NCI-H2196 (cell line): ENCODE measurements at regions not wholly inside any gene's neighbourhood (a gene's known extent, or its start where the extent isn't known, plus 50 kb on each side); places are given as distances from the start of the nearest gene placed in this dataset.

Source experiments
- DNase-seq: peaks from one replicate; lab custom pipeline; 2025; ENCODE audit not compliant: unreplicated experiment; lab: John Stamatoyannopoulos, UW

DNA sequence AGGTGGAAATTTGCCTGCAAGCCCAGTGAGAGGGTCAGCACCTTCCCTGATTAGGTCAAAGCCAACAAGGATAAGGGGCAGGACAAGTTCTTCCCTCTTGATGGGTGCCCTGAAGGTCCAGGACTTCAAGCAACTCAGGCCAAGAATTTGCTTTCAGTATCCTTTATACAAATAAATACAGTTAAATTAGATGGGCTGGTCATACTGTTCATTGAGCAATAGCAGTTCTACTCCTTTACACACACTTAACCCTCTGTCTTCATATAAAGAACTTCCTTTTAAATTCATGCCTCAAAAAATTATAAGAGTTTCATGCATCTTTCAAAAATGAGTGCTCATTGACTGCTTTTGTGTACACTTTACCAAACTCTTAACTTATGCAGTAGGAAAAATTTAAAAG, 392.0 kb downstream of the SPRY1 start:
- no peak for DNase-seq

DNA sequence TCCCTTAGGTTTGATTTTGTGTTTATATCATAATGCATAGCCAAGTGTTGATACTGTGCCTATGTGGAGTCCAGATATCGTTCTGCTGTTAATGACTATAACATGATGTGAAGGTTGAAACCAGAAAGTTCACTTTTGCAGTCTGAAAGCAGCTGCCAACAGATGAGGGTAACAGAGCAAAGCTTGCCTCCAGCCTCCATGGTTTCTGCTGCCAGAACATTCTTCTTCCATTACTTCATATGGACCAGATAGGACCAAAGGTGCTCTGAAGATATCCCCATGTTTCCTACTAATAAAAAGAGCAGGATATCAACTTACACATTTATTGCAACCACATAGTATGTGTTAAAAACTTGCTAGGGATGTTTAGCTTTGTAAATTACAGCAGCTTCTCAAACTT, 394.1 kb downstream of the SPRY1 start:
- no peak for DNase-seq

DNA sequence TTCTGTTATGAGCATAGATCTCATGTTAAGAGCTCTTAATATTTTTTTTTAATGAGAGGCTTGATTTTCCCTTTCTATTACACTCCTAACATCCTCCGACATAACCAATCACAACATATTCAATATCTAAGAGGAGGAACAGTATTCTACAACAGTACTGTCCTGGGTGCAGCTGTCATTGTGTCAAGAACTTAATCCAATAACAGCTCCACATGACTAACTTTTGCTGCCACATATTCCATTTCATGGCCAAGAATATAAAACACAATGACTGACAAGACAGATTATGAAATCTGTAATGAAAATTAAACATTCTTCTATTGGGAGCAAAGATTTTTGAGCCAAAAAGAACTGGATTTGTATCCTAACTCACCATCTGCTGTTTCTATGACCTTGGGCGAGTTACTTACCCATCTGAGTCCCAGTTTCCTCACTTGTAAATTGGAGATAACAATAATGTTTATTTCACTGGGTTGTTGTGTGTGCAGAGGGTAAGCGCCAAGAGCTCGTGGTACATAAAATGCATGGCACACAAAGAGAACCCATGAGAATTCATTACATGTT, 405.6 kb downstream of the SPRY1 start:
- no peak for DNase-seq

DNA sequence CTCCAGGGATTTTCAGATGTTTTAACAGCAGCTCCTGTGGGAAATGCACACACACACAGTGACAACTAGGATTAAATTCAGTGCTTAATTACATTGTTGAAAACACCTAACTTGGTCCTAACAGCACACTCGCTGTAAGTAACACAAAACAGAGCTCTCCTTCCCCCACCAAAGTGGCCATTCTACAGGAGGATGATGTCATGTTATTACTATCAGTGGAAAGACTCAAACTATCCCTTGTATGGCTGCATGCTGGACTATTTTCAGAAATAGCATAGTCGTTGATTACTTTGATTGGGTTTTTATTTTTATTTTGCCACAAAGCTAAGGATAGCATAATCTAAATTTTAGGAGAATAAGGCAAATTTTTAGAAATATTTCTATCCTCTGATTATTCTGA, 406.3 kb downstream of the SPRY1 start:
- no peak for DNase-seq

DNA sequence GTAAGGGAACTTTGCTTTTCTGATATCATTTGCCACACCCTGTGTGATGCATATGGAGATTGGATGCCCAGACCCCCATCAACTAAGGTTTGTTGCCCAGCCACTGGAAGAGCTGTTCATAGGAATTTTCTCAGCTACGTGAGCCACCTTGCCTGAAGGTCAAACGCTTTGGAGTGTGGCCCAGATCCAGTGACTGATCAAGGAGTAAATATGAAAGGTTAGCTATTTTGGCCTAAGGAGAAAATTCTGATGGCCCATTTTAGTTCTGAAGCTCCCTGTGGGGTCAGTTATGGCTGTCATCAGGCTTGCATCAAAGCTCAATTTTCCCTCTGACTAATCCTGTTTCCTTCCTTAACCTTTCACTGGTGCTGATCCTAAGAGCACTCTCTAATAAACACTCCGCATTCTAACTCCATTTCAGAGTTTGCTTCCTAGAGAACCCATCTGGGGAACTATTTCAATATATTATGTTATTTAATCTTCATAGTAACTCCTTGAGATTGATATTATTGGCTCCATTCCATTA, 407.7 kb downstream of the SPRY1 start:
- no peak for DNase-seq

DNA sequence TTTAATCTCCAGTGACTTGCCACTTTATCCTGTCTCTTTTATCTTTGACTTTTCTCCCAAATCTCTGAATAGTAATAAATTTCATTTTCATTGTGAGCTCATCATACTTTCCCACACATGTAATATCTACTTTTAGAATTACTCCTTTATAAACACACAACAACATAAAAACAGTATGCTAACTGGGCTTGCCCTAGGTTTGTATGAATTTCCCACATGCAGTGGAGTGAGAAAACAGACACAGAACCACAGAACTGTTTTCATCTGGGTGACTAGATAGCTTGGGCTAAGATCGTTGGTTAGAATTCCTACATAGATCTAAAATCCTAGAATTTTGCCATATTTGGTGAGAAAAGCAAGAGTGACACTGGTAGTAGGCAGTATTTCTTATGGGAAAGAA, 409.5 kb downstream of the SPRY1 start:
- no peak for DNase-seq

DNA sequence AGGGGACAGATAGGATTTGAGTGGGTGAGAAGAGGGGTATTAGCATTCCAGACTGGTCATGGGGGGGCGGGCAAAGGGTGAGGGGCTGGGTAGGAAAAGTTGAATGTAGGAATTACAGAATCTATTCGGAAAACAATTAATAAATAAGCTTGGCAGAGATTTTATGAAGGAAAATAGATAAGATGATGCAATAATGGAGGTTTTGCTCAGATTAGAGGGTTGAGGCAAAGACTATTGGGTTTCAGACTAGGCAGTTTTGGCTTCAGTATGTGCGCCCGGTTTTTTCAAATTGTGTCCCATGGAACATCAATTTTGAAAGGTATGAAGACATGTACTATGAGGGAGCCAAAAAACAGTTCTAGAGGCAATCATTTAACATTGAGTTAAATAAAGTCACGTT, 410.6 kb downstream of the SPRY1 start:
- DNase-seq = no peak

DNA sequence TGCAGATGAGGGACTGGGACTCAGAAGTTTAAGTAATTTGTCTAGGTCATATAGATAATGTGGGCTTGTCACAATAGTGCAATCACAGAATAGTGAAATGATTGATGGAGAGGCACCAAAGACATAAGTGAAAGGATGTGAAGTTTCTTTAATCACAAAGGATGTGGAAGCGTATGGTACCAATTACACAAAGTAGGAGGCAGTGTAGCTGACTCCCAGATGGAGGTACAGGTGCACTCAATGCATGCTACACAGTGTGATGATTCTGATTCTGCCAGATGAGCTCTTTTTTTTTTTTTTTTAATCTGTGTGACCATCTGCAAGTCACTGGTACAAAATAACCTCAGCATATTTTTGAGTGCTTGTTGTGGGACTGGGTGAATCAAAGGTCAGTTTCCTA, 411.3 kb downstream of the SPRY1 start:
- no peak for DNase-seq

DNA sequence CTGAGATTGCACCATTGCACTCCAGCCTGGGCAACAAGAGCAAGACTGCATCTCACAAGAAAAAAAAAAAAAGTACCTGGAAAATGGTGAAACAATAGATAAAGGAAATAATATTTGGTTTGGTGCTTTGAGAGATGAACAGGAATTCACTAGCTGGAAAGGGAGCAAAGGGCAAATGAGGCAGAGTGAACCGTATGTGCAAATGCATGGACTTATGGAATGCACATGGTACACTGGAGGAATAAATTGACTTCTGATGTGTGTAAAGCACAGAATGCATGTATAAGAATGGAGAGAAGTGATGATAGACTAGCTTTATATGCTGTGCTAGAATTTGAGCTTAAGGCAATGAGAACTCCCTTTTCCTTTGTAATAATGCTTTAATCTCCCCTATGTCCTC, 413.3 kb downstream of the SPRY1 start:
- DNase-seq = no peak

DNA sequence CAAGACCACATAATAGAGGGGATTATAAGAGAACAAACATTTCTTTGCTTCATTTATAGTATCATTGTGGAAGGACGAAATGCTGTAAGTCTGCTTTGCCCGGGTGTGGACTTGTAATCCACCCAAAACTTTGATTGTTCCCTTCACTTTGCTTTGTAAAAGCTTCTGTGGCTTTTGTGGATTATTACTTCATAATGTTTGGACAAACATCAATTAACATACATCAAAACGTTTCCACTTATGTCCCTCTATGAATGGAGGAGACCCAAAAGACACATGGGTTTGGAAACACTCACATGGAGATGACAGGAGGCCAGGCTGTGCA, 415.4 kb downstream of the SPRY1 start:
- DNase-seq = no peak

DNA sequence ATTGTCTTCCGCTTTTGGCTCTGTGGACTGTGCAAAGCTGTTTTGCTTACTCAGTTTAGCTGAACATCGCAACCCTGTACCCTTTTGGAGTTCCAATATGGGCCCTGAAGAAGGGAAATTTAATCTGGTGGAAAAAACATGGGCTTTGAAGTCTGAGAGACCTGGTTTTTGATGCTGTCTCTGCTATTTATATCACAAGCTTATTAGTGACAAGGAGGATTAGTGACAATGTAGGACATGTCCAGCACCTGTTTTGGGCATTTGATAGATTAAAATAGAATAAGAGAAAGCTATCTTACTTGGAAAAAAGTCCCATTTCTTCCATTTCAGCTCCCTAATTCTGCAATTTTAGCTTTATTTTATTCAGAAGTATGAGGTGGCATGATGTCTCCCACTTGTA, 417.3 kb downstream of the SPRY1 start:
- DNase-seq = no peak

DNA sequence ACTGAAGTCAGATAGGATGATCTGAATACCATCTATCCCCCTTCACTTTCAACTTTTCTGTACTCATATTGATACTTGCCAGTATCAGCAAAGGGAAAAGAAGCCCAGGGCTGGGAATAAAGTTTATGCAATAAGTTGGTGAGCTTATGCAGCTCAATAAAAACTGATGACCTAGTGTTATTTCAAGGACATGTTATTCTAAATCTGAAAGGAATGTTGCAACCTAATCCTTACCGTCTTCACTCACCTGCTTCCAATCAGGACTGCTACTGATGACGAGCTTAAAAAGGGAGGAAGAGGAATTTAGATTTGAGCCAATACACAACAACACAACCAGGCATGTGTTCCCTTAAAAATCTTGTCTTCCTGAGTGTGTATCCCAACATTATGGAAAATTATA, 419.9 kb downstream of the SPRY1 start:
- no peak for DNase-seq

DNA sequence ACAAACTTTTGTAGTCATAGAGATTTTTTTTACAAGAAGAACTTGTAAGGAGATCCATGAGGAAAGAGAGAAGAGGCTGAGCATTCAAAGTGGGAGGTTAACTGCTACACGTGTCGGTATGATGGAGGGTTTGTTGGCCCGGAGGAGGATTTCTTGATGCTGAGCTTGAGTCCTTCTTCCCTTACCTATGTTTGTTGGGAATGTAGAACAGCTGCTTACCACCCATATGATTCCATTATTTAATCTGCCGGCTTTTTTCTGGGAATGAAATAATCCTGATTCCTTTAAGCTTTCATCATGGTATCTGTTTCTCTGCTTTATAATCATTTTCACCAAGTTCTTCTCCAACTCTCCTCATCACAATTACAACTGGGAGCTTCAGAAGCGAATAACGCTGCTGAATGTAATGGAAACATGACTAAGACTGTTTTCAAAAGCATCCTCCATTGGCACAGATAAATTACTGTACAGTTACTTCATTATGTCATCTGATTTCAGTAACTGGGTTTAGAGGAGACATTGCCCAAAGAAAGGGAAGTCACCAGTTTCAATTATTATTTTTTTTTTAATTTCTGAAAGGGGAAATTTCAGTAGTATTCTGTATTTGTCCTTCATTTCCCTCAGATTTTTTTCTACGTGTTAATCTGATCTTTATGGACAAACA, 420.6 kb downstream of the SPRY1 start:
- DNase-seq = no peak

DNA sequence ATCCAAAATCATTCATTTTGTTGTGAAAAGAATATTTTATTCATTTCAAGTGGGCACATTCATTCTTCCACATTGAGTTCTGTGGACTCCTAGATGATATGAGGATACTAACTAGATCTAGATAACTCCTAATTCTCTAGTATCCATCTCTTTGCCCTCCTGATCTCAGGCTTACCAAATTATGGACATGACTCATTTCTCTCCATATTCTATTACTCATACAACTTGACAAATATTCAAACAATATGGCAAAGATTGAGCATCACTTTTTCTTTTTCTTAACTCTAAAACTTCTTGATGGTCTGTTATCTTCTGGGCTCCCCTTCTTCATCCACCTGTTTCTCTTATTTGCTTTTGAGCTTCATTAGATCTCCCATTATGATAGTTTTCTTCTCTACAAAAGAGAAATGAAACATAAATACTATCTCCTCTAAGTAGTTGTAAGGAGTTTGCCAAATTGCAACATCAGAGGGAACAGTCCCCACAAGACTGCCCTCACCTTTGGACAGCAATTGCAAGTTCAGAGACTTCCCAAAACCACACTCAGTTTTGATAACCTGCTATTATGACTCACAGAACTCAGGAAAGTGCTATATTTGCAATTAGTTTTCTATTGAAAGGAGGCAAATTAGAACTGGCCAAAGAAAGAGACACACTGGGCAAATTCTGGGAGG, 422.9 kb downstream of the SPRY1 start:
- DNase-seq = no peak

DNA sequence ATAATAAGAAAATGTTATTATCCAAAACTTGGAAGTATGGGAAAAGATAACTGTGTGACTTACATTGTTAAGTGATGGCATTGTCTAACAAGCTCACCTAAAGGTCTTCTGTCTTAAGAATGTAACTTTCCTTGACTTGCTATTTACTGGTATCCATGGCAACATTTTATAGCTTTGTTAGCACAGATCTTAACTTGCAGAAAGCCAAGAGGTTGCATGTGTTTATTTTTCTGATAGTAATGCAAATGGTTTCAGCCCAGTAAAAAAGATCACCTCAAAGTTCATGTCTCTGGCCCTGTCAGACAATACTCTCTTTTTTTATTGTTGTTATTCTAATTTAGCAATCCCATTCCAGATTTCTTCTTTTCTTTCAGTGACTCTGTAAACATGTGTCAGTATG, 425.3 kb downstream of the SPRY1 start:
- DNase-seq = no peak

DNA sequence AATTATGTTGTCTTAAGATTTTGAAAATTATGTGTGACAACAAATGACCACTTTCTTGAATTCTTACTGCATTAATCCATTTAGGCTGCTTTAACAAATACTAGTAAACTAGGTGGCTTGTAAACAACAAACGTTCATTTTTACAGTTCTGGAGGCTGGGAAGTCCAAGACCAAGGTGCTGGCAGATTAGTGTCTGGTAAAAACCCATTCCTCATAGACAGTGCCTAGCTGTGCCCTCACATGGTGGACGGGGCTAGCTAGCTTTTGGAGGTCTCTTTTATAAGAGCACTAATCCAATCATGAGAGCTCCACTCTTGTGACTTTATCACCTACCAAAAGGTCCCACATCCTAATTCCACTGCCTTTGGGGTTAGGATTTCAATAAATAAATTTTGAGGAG, 425.8 kb downstream of the SPRY1 start:
- DNase-seq = no peak

DNA sequence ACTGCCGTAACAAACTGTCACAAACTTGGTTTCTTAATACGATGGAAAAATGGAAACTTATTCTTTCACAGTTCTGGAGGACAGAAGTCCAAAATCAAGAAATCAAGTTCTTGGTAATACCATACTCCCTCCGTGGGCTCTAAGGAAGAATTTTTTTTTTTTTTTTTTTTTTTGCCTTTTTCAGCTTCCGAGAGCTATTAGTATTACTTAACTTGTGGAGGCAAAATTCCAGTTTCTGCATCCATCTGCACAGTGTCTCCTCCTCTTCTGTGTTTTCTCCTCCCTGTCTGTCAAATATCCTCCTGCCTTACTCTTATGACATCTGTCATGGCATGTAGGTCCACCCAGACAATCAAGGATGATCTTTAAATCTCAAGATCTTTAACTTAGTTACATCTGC, 426.6 kb downstream of the SPRY1 start:
- DNase-seq = no peak

DNA sequence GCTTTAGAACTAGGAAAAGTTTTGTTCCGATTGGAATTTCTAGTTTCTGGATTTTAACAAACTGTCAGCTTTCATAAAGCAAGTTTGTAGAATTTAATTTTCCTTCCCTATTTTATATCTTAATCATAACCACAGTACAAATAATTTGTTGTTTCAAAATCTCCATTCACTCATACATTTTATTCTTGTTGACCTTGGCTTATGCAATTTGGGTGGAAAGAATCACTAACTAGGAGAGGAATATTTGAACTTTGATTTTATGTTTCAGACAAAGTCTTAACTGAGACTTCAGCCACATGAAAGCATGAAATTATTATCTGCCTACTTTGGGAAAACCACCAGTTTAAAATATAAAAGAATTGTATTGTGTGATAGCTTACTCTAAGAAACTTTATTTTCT, 427.9 kb downstream of the SPRY1 start:
- no peak for DNase-seq

DNA sequence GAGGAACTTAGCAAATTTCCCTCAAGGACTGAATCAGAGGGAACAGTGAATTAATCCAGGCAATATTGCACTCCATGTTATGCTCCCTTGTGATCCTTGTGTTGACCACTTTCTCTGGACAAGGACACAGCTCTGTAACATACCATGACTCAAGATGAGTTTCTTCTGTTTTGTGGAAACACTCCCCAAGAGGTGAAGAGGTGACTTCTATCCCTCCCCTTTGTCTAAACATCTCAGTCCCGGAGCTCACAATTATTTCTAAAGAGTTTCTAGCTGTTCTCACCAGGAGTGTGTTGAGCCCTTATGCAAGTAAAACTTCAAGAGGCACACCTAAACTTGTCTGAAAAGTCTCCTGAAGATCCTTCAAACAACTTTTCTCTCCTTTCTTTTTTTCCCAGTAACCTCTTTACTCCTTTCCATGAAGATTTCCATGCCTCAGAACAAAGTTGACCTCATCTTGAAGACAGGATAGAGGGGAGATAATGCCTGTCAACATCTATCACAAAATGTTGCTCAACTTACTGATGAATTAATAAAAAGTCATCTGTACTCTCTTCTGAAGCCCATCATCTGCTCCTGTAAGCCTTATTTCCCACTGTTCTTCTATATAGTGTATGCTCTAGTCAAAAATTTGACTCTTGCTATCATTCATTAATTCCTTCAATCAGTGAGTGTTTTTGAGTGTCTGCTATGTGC, 429.1 kb downstream of the SPRY1 start:
- DNase-seq = no peak

DNA sequence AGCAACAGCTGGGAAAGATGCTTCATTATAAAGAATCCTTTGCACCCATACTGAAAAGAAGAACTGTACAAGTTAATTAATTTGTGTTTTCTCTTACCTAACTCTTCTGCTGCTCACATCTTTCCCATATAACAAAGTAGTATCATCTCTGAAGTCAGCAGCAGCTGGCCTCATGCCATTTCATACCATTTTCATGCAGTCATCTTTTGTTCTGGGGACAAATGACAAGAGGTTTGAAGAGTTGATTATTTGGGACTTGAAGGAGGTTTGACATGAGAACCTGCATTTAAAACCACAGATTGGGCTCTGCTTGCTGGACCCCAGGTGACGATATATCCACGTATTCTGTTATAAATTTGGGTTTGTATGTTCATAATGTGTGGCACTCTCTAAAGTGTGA, 430.3 kb downstream of the SPRY1 start:
- DNase-seq = no peak

DNA sequence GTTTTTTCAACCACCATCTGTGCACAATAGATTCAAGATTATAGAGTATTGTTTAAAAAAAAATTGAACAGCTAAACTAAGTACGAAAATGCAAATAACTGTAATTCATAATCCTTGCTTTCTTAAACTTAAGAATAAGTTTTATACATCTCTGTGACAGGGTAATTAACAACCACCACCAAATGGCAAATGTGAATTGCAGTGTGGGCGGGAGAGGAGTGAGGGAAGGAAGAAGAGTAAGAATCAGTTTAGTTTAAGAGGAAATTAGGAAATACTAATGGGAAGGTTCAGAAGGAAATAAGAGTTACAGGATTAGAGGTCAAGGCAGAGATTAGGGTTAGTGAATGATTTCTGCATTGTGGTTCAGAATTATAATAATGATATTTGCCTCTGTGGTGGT, 430.9 kb downstream of the SPRY1 start:
- no peak for DNase-seq

DNA sequence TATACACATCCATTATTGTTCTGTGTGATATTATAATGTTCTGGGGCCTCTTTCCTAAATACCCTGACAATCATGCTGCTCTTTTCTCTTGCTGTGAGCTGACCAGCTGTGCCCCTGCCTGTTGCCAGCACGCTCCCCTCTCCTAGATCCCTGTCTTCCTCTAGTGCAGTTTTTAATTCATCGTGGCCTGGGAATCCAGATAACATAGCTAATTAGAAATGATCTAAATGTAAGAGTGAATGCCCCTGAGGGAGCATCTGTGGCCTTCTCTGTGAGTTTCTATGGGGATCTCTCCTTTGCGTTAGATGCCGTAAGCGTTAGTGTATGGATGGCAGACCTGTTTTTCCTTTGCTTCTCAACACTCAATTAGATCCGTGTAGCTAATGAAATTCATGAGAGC, 434.3 kb downstream of the SPRY1 start:
- DNase-seq = no peak
